ENCODE measurements at regions not wholly inside any gene's neighbourhood (a gene's known extent, or its start where the extent isn't known, plus 50 kb on each side); places are given as distances from the start of the nearest gene placed in this dataset.

DNA sequence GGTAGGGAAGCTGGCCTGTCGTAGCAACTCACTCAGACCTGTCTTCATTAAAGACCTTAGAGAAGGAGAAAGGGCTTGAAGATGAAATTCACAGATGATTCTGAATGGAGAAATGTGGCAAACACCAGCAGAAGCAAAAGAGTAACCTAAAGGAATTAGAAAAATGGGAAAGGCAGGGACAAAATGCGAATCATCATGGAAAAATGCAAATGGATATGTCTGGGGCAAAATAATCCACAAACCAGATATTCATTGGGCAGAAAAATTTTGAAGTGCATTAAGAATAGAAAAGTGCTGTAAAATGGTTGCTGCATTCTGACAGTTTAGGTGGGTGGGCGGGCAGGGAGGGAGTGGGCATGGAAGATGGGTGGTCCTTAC lies 156.9 kb upstream of the RASGRP1 start:
- no peak overlapping the region for H3K27ac ChIP-seq (ENCODE audit: insufficient read depth, low read depth, low read length)
- no peak for DNase-seq (ENCODE audit: low read depth, low spot score)
- dilution Hi-C loops (cut with MboI; ENCODE audit: extremely low pct_ligation_motif_present, low sequenced_read_pairs) (no loop called here), intact Hi-C loops (cut with micrococcal nuclease) (no loop called here)
- peaks cover 0 to 4% of the 10 kb centered on the region in 2 experiments for H3K27me3 ChIP-seq (ENCODE audit: control insufficient read depth in 2 of 2, insufficient read depth in 2 of 2, low read length in 2 of 2)
- TF ChIP-seq JUN (IDR thresholded peaks at IDR 0.05; ENCODE audit: borderline replicate concordance, insufficient read depth, insufficient read length, low read depth) (no peak), EZH2 (IDR thresholded peaks at IDR 0.05; ENCODE audit: borderline replicate concordance, low read depth, low read length, severe bottlenecking) (no peak), FOS (IDR thresholded peaks at IDR 0.05; ENCODE audit: borderline replicate concordance, insufficient read depth, low read length) (no peak), CTCF (IDR thresholded peaks at IDR 0.05; ENCODE audit: extremely low read depth in 1 of 2, insufficient read depth in 1 of 2, low read depth in 1 of 2, low read length in 2 of 2) (no peak), MYC (IDR thresholded peaks at IDR 0.05; ENCODE audit: low read depth, low read length) (no peak), MAX (IDR thresholded peaks at IDR 0.05; ENCODE audit: insufficient read depth, insufficient read length) (no peak), POLR2A (IDR thresholded peaks at IDR 0.05; ENCODE audit: low read depth, low read length) (no peak), POLR2AphosphoS5 (IDR thresholded peaks at IDR 0.05; ENCODE audit: insufficient read depth, low read depth, low read length) (no peak), GATA2 (IDR thresholded peaks at IDR 0.05; ENCODE audit: insufficient read depth, insufficient read length, low read depth, low read length) (no peak)
- no peak for FAIRE-seq
- no peaks in the 10 kb centered on the region for H3K9me1 ChIP-seq (replicated peaks; ENCODE audit: control insufficient read depth, extremely low read depth, insufficient read depth, low read length)
- H3K79me2 ChIP-seq (ENCODE audit: control insufficient read depth, insufficient read depth, low read length): no peaks in the 10 kb centered on the region
- H3K4me3 ChIP-seq (replicated peaks in 1 of 3; ENCODE audit: insufficient read depth in 1 of 3, low read depth in 1 of 3, low read length in 3 of 3): no peak overlapping the region
- H3K9ac ChIP-seq (replicated peaks; ENCODE audit: extremely low read depth, insufficient read depth, low read length): no peak overlapping the region
- H2AFZ ChIP-seq (ENCODE audit: low read depth, low read length): no peak overlapping the region
- ChIA-PET POLR2A (no interaction called here), CTCF (no interaction called here)
- H3K9me3 ChIP-seq (replicated peaks; ENCODE audit: control insufficient read depth, insufficient read depth, low read length): no peaks in the 10 kb centered on the region
- no peaks in the 10 kb centered on the region for H3K36me3 ChIP-seq (ENCODE audit: control insufficient read depth in 2 of 2, extremely low read depth in 1 of 2, insufficient read depth in 2 of 2, low read length in 2 of 2)
- no peak overlapping the region for H3K4me2 ChIP-seq (ENCODE audit: insufficient read depth, low read length)
- no peaks in the 10 kb centered on the region for H4K20me1 ChIP-seq (replicated peaks; ENCODE audit: control insufficient read depth, extremely low read depth, insufficient read depth, low read length)
- H3K4me1 ChIP-seq (ENCODE audit: control insufficient read depth, extremely low read depth, insufficient read depth, low read length): no peaks in the 10 kb centered on the region
- no TSS peak for BruUV-seq (replicated peaks)

Measured in endothelial cell of umbilical vein (primary cell).